ENCODE measurements at regions not wholly inside any gene's neighbourhood (a gene's known extent, or its start where the extent isn't known, plus 50 kb on each side); places are given as distances from the start of the nearest gene placed in this dataset.
"Not testable (repeated sequence)": the region's sequence is repeated elsewhere in the genome, so short reads cannot be mapped to it uniquely, and the experiment has no call there.

DNA sequence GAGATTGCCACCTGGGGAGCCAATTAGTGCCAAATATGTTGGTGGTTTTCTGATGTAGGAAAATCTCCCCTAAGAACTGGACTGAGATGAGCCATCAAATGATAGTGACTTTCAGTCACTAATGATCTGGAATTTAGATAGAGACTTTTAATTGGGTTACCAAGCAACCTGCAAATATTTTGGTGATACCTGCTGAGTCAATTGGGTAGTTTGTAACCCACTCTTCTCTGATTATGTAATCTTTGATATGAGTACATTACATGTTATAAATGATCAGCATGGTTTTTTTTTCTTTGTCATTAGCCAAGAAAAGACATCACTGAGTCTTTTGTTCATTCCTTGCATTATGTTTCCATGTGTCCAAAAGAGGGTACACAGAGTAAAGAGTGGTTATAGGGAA, 177.5 kb downstream of the SPDYE17 start:
- TF ChIP-seq, protein P1, sequence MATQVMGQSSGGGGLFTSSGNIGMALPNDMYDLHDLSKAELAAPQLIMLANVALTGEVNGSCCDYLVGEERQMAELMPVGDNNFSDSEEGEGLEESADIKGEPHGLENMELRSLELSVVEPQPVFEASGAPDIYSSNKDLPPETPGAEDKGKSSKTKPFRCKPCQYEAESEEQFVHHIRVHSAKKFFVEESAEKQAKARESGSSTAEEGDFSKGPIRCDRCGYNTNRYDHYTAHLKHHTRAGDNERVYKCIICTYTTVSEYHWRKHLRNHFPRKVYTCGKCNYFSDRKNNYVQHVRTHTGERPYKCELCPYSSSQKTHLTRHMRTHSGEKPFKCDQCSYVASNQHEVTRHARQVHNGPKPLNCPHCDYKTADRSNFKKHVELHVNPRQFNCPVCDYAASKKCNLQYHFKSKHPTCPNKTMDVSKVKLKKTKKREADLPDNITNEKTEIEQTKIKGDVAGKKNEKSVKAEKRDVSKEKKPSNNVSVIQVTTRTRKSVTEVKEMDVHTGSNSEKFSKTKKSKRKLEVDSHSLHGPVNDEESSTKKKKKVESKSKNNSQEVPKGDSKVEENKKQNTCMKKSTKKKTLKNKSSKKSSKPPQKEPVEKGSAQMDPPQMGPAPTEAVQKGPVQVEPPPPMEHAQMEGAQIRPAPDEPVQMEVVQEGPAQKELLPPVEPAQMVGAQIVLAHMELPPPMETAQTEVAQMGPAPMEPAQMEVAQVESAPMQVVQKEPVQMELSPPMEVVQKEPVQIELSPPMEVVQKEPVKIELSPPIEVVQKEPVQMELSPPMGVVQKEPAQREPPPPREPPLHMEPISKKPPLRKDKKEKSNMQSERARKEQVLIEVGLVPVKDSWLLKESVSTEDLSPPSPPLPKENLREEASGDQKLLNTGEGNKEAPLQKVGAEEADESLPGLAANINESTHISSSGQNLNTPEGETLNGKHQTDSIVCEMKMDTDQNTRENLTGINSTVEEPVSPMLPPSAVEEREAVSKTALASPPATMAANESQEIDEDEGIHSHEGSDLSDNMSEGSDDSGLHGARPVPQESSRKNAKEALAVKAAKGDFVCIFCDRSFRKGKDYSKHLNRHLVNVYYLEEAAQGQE (IDR thresholded peaks at IDR 0.05; ENCODE audit: insufficient replicate concordance, low read depth), result not testable (repeated sequence)
- TF ChIP-seq, protein P2, sequence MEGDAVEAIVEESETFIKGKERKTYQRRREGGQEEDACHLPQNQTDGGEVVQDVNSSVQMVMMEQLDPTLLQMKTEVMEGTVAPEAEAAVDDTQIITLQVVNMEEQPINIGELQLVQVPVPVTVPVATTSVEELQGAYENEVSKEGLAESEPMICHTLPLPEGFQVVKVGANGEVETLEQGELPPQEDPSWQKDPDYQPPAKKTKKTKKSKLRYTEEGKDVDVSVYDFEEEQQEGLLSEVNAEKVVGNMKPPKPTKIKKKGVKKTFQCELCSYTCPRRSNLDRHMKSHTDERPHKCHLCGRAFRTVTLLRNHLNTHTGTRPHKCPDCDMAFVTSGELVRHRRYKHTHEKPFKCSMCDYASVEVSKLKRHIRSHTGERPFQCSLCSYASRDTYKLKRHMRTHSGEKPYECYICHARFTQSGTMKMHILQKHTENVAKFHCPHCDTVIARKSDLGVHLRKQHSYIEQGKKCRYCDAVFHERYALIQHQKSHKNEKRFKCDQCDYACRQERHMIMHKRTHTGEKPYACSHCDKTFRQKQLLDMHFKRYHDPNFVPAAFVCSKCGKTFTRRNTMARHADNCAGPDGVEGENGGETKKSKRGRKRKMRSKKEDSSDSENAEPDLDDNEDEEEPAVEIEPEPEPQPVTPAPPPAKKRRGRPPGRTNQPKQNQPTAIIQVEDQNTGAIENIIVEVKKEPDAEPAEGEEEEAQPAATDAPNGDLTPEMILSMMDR (IDR thresholded peaks at IDR 0.05; ENCODE audit: insufficient read depth, low read length), result not testable (repeated sequence)
- not testable (repeated sequence) for TF ChIP-seq POLR2AphosphoS5 (IDR thresholded peaks at IDR 0.05; ENCODE audit: low read depth); GABPA (IDR thresholded peaks at IDR 0.05; ENCODE audit: low read depth); SPI1 (IDR thresholded peaks at IDR 0.05; ENCODE audit: borderline replicate concordance, low read depth)

Measured in HL-60 (cell line).